H1 (cell line): ENCODE measurements at regions not wholly inside any gene's neighbourhood (a gene's known extent, or its start where the extent isn't known, plus 50 kb on each side); places are given as distances from the start of the nearest gene placed in this dataset.

Experiments
- CTCF ChIA-PET: fragments of 300-600 bp; sonication (Branson Sonifier 250); formaldehyde crosslinking; loops from one replicate; lab custom pipeline; 2021; ENCODE audit not compliant: partially characterized antibody; lab: Charles Lee
- POLR2A ChIA-PET: fragments of 300-600 bp; sonication (Branson Sonifier 250); formaldehyde crosslinking; loops from one replicate; lab custom pipeline; 2021; ENCODE audit warnings: inconsistent platforms; ENCODE audit not compliant: partially characterized antibody; lab: Charles Lee
- DNase-seq, 2 experiments: peaks; one replicate each; pipeline versions ENCODE4 v3.0.0 to v3.0.0-alpha.2; 2010 to 2022; ENCODE audit warnings: low spot score in 2 of 2, low read depth in 1 of 2, mixed read lengths in 1 of 2
- FAIRE-seq: peaks from 2 replicates; lab custom pipeline; 2011; peaks lifted over from hg19 to GRCh38; lab: Jason Lieb, UNC
- H2AFZ ChIP-seq: 2 replicates; pipeline ENCODE4 v1.8.1; 2012; ENCODE audit warnings: low read length, inconsistent platforms
- H2AK5ac ChIP-seq: 2 replicates; pipeline ENCODE4 v1.6.1; 2013; ENCODE audit warnings: low read depth, low read length
- H2BK120ac ChIP-seq: replicated peaks from 2 replicates; pipeline ENCODE3; 2013; ENCODE audit warnings: low read depth, low read length, inconsistent platforms
- H2BK12ac ChIP-seq: 2 replicates; pipeline ENCODE4 v1.6.1; 2013; ENCODE audit warnings: low read depth, low read length
- H2BK15ac ChIP-seq: 2 replicates; pipeline ENCODE4 v1.6.1; 2013; ENCODE audit warnings: low read length
- H2BK20ac ChIP-seq: 2 replicates; pipeline ENCODE4 v1.6.1; 2013; ENCODE audit warnings: low read length
- H2BK5ac ChIP-seq: 2 replicates; pipeline ENCODE4 v1.6.1; 2013; ENCODE audit warnings: low read depth, low read length
- H3K14ac ChIP-seq: 2 replicates; pipeline ENCODE4 v1.6.1; 2013; ENCODE audit warnings: inconsistent platforms; ENCODE audit not compliant: insufficient read length
- H3K18ac ChIP-seq: 2 replicates; pipeline ENCODE4 v1.6.1; 2013; ENCODE audit warnings: low read length; ENCODE audit errors: extremely low read depth
- H3K23ac ChIP-seq: 2 replicates; pipeline ENCODE4 v1.6.1; 2013; ENCODE audit warnings: inconsistent platforms; ENCODE audit not compliant: insufficient read length
- H3K23me2 ChIP-seq: 2 replicates; pipeline ENCODE4 v1.6.1; 2013; ENCODE audit warnings: low read depth, low read length
- H3K27ac ChIP-seq: 2 replicates; pipeline ENCODE4 v1.6.1; 2011; ENCODE audit warnings: low read depth, low read length, inconsistent platforms
- H3K27me3 ChIP-seq, 4 experiments: replicated peaks in 1 of 4; 1 replicate in 1 of 4; 2 replicates in 3 of 4; pipeline versions ENCODE4 v1.6.1 to v1.8.1; 2011 to 2013; ENCODE audit warnings: low read length in 3 of 4, mild to moderate bottlenecking in 3 of 4, inconsistent platforms in 2 of 4, mixed read lengths in 2 of 4, moderate library complexity in 1 of 4; ENCODE audit not compliant: control insufficient read depth in 3 of 4, insufficient read depth in 3 of 4; ENCODE audit errors: extremely low read depth in 1 of 4
- H3K36me3 ChIP-seq, 4 experiments: 2 replicates each; pipeline versions ENCODE4 v1.6.1 to v1.8.1; 2011 to 2013; ENCODE audit warnings: mild to moderate bottlenecking in 4 of 4, low read length in 3 of 4, moderate library complexity in 2 of 4, control low read depth in 1 of 4, inconsistent platforms in 1 of 4; ENCODE audit not compliant: insufficient read depth in 4 of 4, control insufficient read depth in 2 of 4
- H3K4ac ChIP-seq: replicated peaks from 2 replicates; pipeline ENCODE3; 2013; ENCODE audit warnings: low read length, low read depth, mixed read lengths, inconsistent platforms; ENCODE audit not compliant: insufficient read length
- H3K4me1 ChIP-seq, 4 experiments: replicated peaks in 1 of 4; 1 replicate in 1 of 4; 2 replicates in 3 of 4; pipeline versions ENCODE4 v1.6.1 to v1.8.1; 2011 to 2013; ENCODE audit warnings: low read length in 3 of 4, inconsistent platforms in 2 of 4, mixed read lengths in 1 of 4; ENCODE audit not compliant: insufficient read depth in 4 of 4, control insufficient read depth in 3 of 4
- H3K4me2 ChIP-seq, 2 experiments: 2 replicates each; pipeline versions ENCODE4 v1.6.1 to v1.8.1; 2011 to 2013; ENCODE audit warnings: low read depth in 2 of 2, low read length in 2 of 2, control low read depth in 1 of 2, inconsistent platforms in 1 of 2, mild to moderate bottlenecking in 1 of 2; ENCODE audit not compliant: insufficient read depth in 1 of 2
- H3K4me3 ChIP-seq, 4 experiments: fragments of 200-600, 300-600 bp in 1 of 4; sonication (generic), shearing (Covaris generic), sonication (Bioruptor Twin) in 1 of 4; 2 replicates each; pipeline versions ENCODE4 v1.5.1 to v1.8.1; 2011 to 2016; ENCODE audit warnings: low read length in 4 of 4, low read depth in 3 of 4, control low read depth in 2 of 4, inconsistent platforms in 2 of 4, mild to moderate bottlenecking in 2 of 4, mixed read lengths in 1 of 4, moderate library complexity in 1 of 4; ENCODE audit not compliant: insufficient read depth in 2 of 4; ENCODE audit errors: extremely low read depth in 1 of 4
- H3K56ac ChIP-seq: replicated peaks from 2 replicates; pipeline ENCODE3; 2013; ENCODE audit warnings: low read depth, mild to moderate bottlenecking, mixed read lengths, low read length, inconsistent platforms; ENCODE audit not compliant: insufficient read length
- H3K79me1 ChIP-seq: 2 replicates; pipeline ENCODE4 v1.6.1; 2013; ENCODE audit warnings: low read depth, low read length, control low read depth
- H3K79me2 ChIP-seq, 2 experiments: 2 replicates each; pipeline versions ENCODE4 v1.6.1 to v1.8.1; 2012 to 2013; ENCODE audit warnings: low read length in 2 of 2, mild to moderate bottlenecking in 2 of 2, inconsistent platforms in 1 of 2; ENCODE audit not compliant: insufficient read depth in 2 of 2, control insufficient read depth in 1 of 2
- H3K9ac ChIP-seq, 4 experiments: replicated peaks in 1 of 4; 1 replicate in 1 of 4; 2 replicates in 3 of 4; pipeline versions ENCODE4 v1.6.1 to v1.8.1; 2011 to 2013; ENCODE audit warnings: low read depth in 3 of 4, low read length in 3 of 4, control low read depth in 2 of 4, mild to moderate bottlenecking in 2 of 4, moderate library complexity in 2 of 4, inconsistent platforms in 1 of 4; ENCODE audit errors: extremely low read depth in 1 of 4
- H3K9me3 ChIP-seq, 2 experiments: 2 replicates each; pipeline versions ENCODE4 v1.6.1 to v1.8.1; 2012 to 2013; ENCODE audit warnings: mild to moderate bottlenecking in 2 of 2, moderate library complexity in 2 of 2, control low read depth in 1 of 2, inconsistent platforms in 1 of 2, low read depth in 1 of 2, low read length in 1 of 2, mixed read lengths in 1 of 2; ENCODE audit not compliant: insufficient read depth in 2 of 2
- H4K20me1 ChIP-seq, 2 experiments: replicated peaks in 1 of 2; 2 replicates each; pipeline versions ENCODE3 to v1.8.1; 2011 to 2013; ENCODE audit warnings: inconsistent platforms in 2 of 2, low read length in 2 of 2, mild to moderate bottlenecking in 1 of 2; ENCODE audit not compliant: insufficient read depth in 2 of 2, control insufficient read depth in 1 of 2
- H4K5ac ChIP-seq: 2 replicates; pipeline ENCODE4 v1.6.1; 2013; ENCODE audit warnings: low read length, low read depth, mixed read lengths, inconsistent platforms; ENCODE audit not compliant: insufficient read length
- H4K8ac ChIP-seq: 2 replicates; pipeline ENCODE4 v1.8.0; 2013; ENCODE audit warnings: mild to moderate bottlenecking, moderate library complexity, low read length, inconsistent platforms; ENCODE audit not compliant: insufficient read depth; ENCODE audit errors: extremely low read depth
- H4K91ac ChIP-seq: replicated peaks from 2 replicates; pipeline ENCODE3; 2013; ENCODE audit warnings: low read length, mixed read lengths, inconsistent platforms; ENCODE audit not compliant: insufficient read length
- TCF12 ChIP-seq: IDR thresholded peaks from 2 replicates; pipeline ENCODE4 v1.6.1; 2011; ENCODE audit warnings: low read depth, mild to moderate bottlenecking, low read length
- whole genome bisulfite sequencing, 2 experiments: shearing (Covaris generic) in 1 of 2; methylation state at CpG; one replicate each; pipeline versions ENCODE4 v1.1.6 to v1.1.7; 2013 to 2015; ENCODE audit warnings: low lambda C conversion rate in 2 of 2, mixed read lengths in 2 of 2, inconsistent platforms in 1 of 2, low coverage in 1 of 2, missing lambda C conversion rate in 1 of 2; ENCODE audit not compliant: insufficient replicate concordance in 2 of 2, insufficient coverage in 1 of 2, insufficient read length in 1 of 2; ENCODE audit errors: extremely low coverage in 1 of 2, missing lambda C conversion rate in 1 of 2; 5-methylcytosine and 5-hydroxymethylcytosine counted together
- TF ChIP-seq, protein P1 (sequence below): IDR thresholded peaks from 2 replicates; pipeline ENCODE4 v1.6.1; 2011; ENCODE audit warnings: low read depth, mild to moderate bottlenecking, low read length; ENCODE audit not compliant: insufficient read depth

DNA sequence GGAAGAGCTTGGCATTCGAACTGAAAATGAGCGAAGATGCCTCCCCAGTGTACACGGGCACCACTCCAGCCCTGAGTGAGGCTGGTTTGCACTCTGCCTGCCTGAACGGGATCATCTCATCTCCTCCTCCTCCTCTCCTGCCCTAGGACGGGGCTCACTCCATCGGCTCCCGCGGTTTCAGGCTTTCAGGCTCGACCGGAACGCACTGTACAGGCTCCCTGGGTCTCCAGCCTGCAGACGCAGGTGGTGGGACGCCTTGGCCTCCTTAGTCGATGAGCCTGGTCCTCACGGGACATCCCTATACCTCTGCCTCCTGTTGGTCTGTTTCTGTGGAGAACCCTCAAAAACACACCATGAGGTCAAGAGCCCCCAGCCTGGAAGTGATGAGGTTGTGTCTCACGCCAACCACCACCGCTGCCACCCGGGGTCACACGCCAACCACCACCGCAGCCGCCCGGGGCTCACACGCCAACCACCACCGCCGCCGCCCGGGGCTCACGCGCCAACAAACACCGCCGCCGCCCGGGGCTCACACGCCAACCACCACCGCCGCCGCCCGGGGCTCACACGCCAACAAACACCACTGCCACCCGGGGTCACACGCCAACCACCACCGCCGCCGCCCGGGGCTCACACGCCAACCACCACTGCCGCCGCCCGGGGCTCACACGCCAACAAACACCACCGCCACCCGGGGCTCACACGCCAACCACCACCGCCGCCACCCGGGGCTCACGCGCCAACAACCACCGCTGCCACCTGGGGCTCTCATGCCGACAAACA is 56.3 kb downstream of the FOXL3 start:
- H4K8ac ChIP-seq = no peak overlapping the region
- no peak for TF ChIP-seq TCF12
- TF ChIP-seq, protein P1, sequence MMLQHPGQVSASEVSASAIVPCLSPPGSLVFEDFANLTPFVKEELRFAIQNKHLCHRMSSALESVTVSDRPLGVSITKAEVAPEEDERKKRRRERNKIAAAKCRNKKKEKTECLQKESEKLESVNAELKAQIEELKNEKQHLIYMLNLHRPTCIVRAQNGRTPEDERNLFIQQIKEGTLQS = no peak
- H3K14ac ChIP-seq = no peak overlapping the region
- DNase-seq = no peak
- no peak overlapping the region for H4K91ac ChIP-seq
- H3K4ac ChIP-seq = no peak overlapping the region
- H3K23ac ChIP-seq = no peak overlapping the region
- H2AK5ac ChIP-seq = no peak overlapping the region
- 98% methylated on average over 18 of the region's 60 CpGs; no CpG with 5 or more reads in 1 of the 2 experiments for WGBS, 2 experiments
- POLR2A ChIA-PET = no interaction called here
- H3K56ac ChIP-seq = no peak overlapping the region
- H4K5ac ChIP-seq = no peak overlapping the region
- no peaks in the 10 kb centered on the region; a peak in 1 of 4 replicates for H3K9me3 ChIP-seq
- H3K4me1 ChIP-seq = no peaks in the 10 kb centered on the region; a peak in 1 of 7 replicates
- H2BK20ac ChIP-seq = no peak overlapping the region
- peaks cover 11% of the 10 kb centered on the region; the same call in 1 of the 2 replicates for H3K23me2 ChIP-seq
- H3K4me2 ChIP-seq = no peak overlapping the region
- H4K20me1 ChIP-seq = no peaks in the 10 kb centered on the region
- H2BK120ac ChIP-seq = no peak overlapping the region
- H2BK15ac ChIP-seq = no peak overlapping the region
- no peak overlapping the region for H2AFZ ChIP-seq
- H3K79me2 ChIP-seq = no peaks in the 10 kb centered on the region
- no peak for FAIRE-seq
- H2BK12ac ChIP-seq = no peak overlapping the region
- H3K27me3 ChIP-seq = no peaks in the 10 kb centered on the region
- H3K79me1 ChIP-seq = no peaks in the 10 kb centered on the region
- H3K27ac ChIP-seq = no peak overlapping the region
- no peaks in the 10 kb centered on the region for H3K36me3 ChIP-seq
- no peak overlapping the region for H2BK5ac ChIP-seq
- CTCF ChIA-PET = interaction anchor here (0.6 to 1.7 kb wide), 3 partner anchors 12 to 204 kb away, joined by 3 read pairs; no protein-coding TSS in a partner anchor
- no peak overlapping the region for H3K4me3 ChIP-seq
- no peak overlapping the region for H3K9ac ChIP-seq
- no peak overlapping the region for H3K18ac ChIP-seq
